ENCODE measurements at regions not wholly inside any gene's neighbourhood (a gene's known extent, or its start where the extent isn't known, plus 50 kb on each side); places are given as distances from the start of the nearest gene placed in this dataset.

DNA sequence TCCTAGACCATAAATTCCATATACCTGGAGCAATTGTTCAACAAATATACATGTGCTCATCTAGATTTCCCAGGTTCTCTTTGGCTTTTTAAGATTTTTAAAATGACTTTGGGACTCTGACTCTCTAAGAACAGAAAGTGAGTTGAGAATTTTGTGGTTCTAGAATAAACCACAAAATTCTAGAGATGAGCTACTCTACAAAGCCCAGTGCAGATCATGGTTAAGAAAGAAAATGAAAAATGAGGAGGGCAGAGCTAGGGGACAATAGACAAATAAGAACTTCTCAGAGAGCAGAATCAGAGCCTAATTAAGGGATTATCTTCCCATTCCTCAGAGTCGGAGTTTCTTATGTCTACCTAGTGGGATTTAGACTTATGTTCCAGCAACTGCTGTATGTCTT lies 694.7 kb downstream of the ZNF385D start (continued):
- TF ChIP-seq, protein P1, sequence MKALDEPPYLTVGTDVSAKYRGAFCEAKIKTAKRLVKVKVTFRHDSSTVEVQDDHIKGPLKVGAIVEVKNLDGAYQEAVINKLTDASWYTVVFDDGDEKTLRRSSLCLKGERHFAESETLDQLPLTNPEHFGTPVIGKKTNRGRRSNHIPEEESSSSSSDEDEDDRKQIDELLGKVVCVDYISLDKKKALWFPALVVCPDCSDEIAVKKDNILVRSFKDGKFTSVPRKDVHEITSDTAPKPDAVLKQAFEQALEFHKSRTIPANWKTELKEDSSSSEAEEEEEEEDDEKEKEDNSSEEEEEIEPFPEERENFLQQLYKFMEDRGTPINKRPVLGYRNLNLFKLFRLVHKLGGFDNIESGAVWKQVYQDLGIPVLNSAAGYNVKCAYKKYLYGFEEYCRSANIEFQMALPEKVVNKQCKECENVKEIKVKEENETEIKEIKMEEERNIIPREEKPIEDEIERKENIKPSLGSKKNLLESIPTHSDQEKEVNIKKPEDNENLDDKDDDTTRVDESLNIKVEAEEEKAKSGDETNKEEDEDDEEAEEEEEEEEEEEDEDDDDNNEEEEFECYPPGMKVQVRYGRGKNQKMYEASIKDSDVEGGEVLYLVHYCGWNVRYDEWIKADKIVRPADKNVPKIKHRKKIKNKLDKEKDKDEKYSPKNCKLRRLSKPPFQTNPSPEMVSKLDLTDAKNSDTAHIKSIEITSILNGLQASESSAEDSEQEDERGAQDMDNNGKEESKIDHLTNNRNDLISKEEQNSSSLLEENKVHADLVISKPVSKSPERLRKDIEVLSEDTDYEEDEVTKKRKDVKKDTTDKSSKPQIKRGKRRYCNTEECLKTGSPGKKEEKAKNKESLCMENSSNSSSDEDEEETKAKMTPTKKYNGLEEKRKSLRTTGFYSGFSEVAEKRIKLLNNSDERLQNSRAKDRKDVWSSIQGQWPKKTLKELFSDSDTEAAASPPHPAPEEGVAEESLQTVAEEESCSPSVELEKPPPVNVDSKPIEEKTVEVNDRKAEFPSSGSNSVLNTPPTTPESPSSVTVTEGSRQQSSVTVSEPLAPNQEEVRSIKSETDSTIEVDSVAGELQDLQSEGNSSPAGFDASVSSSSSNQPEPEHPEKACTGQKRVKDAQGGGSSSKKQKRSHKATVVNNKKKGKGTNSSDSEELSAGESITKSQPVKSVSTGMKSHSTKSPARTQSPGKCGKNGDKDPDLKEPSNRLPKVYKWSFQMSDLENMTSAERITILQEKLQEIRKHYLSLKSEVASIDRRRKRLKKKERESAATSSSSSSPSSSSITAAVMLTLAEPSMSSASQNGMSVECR (CRISPR knock-in tag; IDR thresholded peaks at IDR 0.05; ENCODE audit: borderline replicate concordance): no peak
- TF ChIP-seq ZNF512 (CRISPR knock-in tag; IDR thresholded peaks at IDR 0.05; ENCODE audit: borderline replicate concordance) (no peak), MYBL2 (CRISPR knock-in tag; IDR thresholded peaks at IDR 0.05) (no peak), EMX1 (CRISPR knock-in tag; IDR thresholded peaks at IDR 0.05) (no peak), SP1 (CRISPR knock-in tag; conservative IDR thresholded peaks at IDR 0.05) (no peak), KAT7 (CRISPR knock-in tag; IDR thresholded peaks at IDR 0.05; ENCODE audit: borderline replicate concordance) (no peak)
- TF ChIP-seq, protein P2, sequence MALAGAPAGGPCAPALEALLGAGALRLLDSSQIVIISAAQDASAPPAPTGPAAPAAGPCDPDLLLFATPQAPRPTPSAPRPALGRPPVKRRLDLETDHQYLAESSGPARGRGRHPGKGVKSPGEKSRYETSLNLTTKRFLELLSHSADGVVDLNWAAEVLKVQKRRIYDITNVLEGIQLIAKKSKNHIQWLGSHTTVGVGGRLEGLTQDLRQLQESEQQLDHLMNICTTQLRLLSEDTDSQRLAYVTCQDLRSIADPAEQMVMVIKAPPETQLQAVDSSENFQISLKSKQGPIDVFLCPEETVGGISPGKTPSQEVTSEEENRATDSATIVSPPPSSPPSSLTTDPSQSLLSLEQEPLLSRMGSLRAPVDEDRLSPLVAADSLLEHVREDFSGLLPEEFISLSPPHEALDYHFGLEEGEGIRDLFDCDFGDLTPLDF (CRISPR knock-in tag; IDR thresholded peaks at IDR 0.05): no peak

- DNase-seq (ENCODE audit: low spot score) (no peak), ATAC-seq (no peak)
- no peak for TF ChIP-seq ZNF671 (CRISPR knock-in tag; IDR thresholded peaks at IDR 0.05)
- TF ChIP-seq FOXP1 (CRISPR knock-in tag; IDR thresholded peaks at IDR 0.05; ENCODE audit: borderline replicate concordance): no peak
- no peaks in the 10 kb centered on the region for H3K36me3 Mint-ChIP-seq
- H3K27ac Mint-ChIP-seq: no peak overlapping the region
- POLR2A ChIA-PET: no interaction called here
- H3K9me3 Mint-ChIP-seq: no peaks in the 10 kb centered on the region
- CTCF ChIA-PET: interaction anchor here (1.1 kb wide), 1 partner anchor 38 kb away, joined by 4 read pairs; no protein-coding TSS in a partner anchor
- no peaks in the 10 kb centered on the region for H3K27me3 Mint-ChIP-seq (ENCODE audit: low read depth)
- no peak overlapping the region for H3K4me3 Mint-ChIP-seq
- H3K4me1 Mint-ChIP-seq: no peaks in the 10 kb centered on the region
These were observed 696.0 kb downstream of the ZNF385D start for GRCh38 chr3:21055015-21055414.

DNA sequence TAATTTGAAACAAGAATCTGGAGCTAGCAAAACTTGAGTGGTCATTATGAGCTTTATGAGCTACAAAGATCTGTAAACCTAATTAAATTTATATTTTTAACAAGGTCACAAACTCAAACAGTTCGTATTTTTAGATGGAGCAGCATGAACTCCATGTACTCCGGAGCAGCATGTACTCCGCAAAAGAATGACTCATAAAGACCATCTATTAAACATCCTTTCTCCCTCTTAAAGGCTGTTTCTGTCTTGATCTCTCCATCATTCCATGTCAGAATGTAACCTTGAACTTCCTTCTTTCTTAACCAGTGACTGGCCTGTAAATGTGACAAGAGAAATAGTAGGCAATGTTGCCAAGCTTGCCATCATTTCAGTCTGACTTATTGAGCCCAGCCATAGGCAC lies 696.9 kb downstream of the ZNF385D start:
- Mint-ChIP-seq H3K4me3 (no peak overlapping the region), H3K36me3 (no peaks in the 10 kb centered on the region), H3K27ac (no peak overlapping the region), H3K9me3 (no peaks in the 10 kb centered on the region), H3K27me3 (ENCODE audit: low read depth) (no peaks in the 10 kb centered on the region), H3K4me1 (no peaks in the 10 kb centered on the region)
- ChIA-PET CTCF (no interaction called here), POLR2A (no interaction called here)
- DNase-seq (ENCODE audit: low spot score) (no peak), ATAC-seq (no peak)
- TF ChIP-seq TP53 (CRISPR knock-in tag; IDR thresholded peaks at IDR 0.05): no peak
- no peak for TF ChIP-seq RORB (CRISPR knock-in tag; IDR thresholded peaks at IDR 0.05)
- TF ChIP-seq, protein P3, sequence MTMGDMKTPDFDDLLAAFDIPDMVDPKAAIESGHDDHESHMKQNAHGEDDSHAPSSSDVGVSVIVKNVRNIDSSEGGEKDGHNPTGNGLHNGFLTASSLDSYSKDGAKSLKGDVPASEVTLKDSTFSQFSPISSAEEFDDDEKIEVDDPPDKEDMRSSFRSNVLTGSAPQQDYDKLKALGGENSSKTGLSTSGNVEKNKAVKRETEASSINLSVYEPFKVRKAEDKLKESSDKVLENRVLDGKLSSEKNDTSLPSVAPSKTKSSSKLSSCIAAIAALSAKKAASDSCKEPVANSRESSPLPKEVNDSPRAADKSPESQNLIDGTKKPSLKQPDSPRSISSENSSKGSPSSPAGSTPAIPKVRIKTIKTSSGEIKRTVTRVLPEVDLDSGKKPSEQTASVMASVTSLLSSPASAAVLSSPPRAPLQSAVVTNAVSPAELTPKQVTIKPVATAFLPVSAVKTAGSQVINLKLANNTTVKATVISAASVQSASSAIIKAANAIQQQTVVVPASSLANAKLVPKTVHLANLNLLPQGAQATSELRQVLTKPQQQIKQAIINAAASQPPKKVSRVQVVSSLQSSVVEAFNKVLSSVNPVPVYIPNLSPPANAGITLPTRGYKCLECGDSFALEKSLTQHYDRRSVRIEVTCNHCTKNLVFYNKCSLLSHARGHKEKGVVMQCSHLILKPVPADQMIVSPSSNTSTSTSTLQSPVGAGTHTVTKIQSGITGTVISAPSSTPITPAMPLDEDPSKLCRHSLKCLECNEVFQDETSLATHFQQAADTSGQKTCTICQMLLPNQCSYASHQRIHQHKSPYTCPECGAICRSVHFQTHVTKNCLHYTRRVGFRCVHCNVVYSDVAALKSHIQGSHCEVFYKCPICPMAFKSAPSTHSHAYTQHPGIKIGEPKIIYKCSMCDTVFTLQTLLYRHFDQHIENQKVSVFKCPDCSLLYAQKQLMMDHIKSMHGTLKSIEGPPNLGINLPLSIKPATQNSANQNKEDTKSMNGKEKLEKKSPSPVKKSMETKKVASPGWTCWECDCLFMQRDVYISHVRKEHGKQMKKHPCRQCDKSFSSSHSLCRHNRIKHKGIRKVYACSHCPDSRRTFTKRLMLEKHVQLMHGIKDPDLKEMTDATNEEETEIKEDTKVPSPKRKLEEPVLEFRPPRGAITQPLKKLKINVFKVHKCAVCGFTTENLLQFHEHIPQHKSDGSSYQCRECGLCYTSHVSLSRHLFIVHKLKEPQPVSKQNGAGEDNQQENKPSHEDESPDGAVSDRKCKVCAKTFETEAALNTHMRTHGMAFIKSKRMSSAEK (CRISPR knock-in tag; IDR thresholded peaks at IDR 0.05; ENCODE audit: borderline replicate concordance): no peak
- no peak for TF ChIP-seq RELA (CRISPR knock-in tag; IDR thresholded peaks at IDR 0.05; ENCODE audit: borderline replicate concordance)
- no peak for TF ChIP-seq ZBTB43 (CRISPR knock-in tag; IDR thresholded peaks at IDR 0.05)
- TF ChIP-seq ATF1 (CRISPR knock-in tag; IDR thresholded peaks at IDR 0.05): no peak
- no peak for TF ChIP-seq CBFB (CRISPR knock-in tag; IDR thresholded peaks at IDR 0.05; ENCODE audit: low read depth)
- no peak for TF ChIP-seq NFYB (CRISPR knock-in tag; conservative IDR thresholded peaks at IDR 0.05; ENCODE audit: low read depth)
